Neural cell (in vitro differentiated cells): ENCODE measurements at regions not wholly inside any gene's neighbourhood (a gene's known extent, or its start where the extent isn't known, plus 50 kb on each side); places are given as distances from the start of the nearest gene placed in this dataset.

Source experiments
- H2AFZ ChIP-seq: fragments of 200-600, 300-800 bp; sonication (generic), shearing (Covaris generic); 2 replicates; pipeline ENCODE4 v1.6.0; 2014; ENCODE audit warnings: low read depth, mild to moderate bottlenecking, antibody characterized with exemption, low read length, moderate library complexity
- H3F3A ChIP-seq: fragments of 200-600 bp; shearing (Covaris generic); 2 replicates; pipeline ENCODE4 v1.6.1; 2016; ENCODE audit warnings: mild to moderate bottlenecking, moderate library complexity, mixed read lengths, antibody characterized with exemption, low read length; ENCODE audit not compliant: insufficient read depth, poor library complexity, severe bottlenecking
- H3K27ac ChIP-seq: fragments of 200-600, 300-800 bp; sonication (generic), shearing (Covaris generic); 2 replicates; pipeline ENCODE4 v1.5.1; 2014; ENCODE audit warnings: mild to moderate bottlenecking, low read length, moderate library complexity
- H3K27me3 ChIP-seq: fragments of 300-800, 200-600 bp; sonication (generic), shearing (Covaris generic); 2 replicates; pipeline ENCODE4 v1.6.0; 2014; ENCODE audit warnings: mild to moderate bottlenecking, low read depth, low read length, moderate library complexity; ENCODE audit not compliant: insufficient read depth
- H3K36me3 ChIP-seq: fragments of 300-800, 200-600 bp; sonication (generic), shearing (Covaris generic); 2 replicates; pipeline ENCODE4 v1.5.1; 2014; ENCODE audit warnings: mild to moderate bottlenecking, antibody characterized with exemption, low read length, moderate library complexity; ENCODE audit not compliant: insufficient read depth
- H3K4me2 ChIP-seq: fragments of 300-800, 200-600 bp; sonication (generic), shearing (Covaris generic); 2 replicates; pipeline ENCODE4 v1.6.0; 2014; ENCODE audit warnings: mild to moderate bottlenecking, low read length
- H3K4me3 ChIP-seq: fragments of 300-800, 200-600 bp; sonication (generic), shearing (Covaris generic); 2 replicates; pipeline ENCODE4 v1.5.1; 2014; ENCODE audit warnings: mild to moderate bottlenecking, low read length, moderate library complexity
- H3K79me2 ChIP-seq: fragments of 200-600 bp; shearing (Covaris generic); replicated peaks from 2 replicates; pipeline ENCODE4 v1.6.0; 2014; ENCODE audit warnings: mild to moderate bottlenecking, low read length, moderate library complexity; ENCODE audit not compliant: insufficient read depth
- H3K9ac ChIP-seq: fragments of 300-800, 200-600 bp; sonication (generic), shearing (Covaris generic); 2 replicates; pipeline ENCODE4 v1.6.1; 2016; ENCODE audit warnings: mild to moderate bottlenecking, low read length, mixed read lengths
- H3K9me2 ChIP-seq: fragments of 200-600 bp; shearing (Covaris generic); 2 replicates; pipeline ENCODE4 v1.6.1; 2016; ENCODE audit warnings: mild to moderate bottlenecking, low read length, mixed read lengths; ENCODE audit not compliant: insufficient read depth
- H3K9me3 ChIP-seq: fragments of 200-600, 300-800 bp; sonication (generic), shearing (Covaris generic); 2 replicates; pipeline ENCODE4 v1.6.1; 2016; ENCODE audit warnings: mild to moderate bottlenecking, mixed run types, low read length, moderate library complexity, mixed read lengths
- H4K20me1 ChIP-seq: fragments of 200-600 bp; shearing (Covaris generic); 2 replicates; pipeline ENCODE4 v1.6.1; 2016; ENCODE audit warnings: mild to moderate bottlenecking, mixed run types; ENCODE audit not compliant: insufficient read depth
- EP300 ChIP-seq: fragments of 450-650 bp; conservative IDR thresholded peaks from 2 replicates; pipeline ENCODE4 v1.6.1; 2014; ENCODE audit warnings: antibody characterized with exemption, mild to moderate bottlenecking, moderate library complexity; ENCODE audit not compliant: poor library complexity, severe bottlenecking
- EZH2 ChIP-seq: fragments of 200-600, 300-800 bp; shearing (Covaris generic), sonication (generic); IDR thresholded peaks from 2 replicates; pipeline ENCODE4 v1.6.1; 2014; ENCODE audit warnings: antibody characterized with exemption, low read length, borderline replicate concordance, mild to moderate bottlenecking; ENCODE audit not compliant: insufficient read depth, poor library complexity, severe bottlenecking
- MXI1 ChIP-seq: fragments of 450-650 bp; conservative IDR thresholded peaks from 2 replicates; pipeline ENCODE4 v1.6.1; 2014; ENCODE audit warnings: antibody characterized with exemption, mild to moderate bottlenecking; ENCODE audit not compliant: poor library complexity, severe bottlenecking
- POLR2AphosphoS5 ChIP-seq: IDR thresholded peaks from 2 replicates; pipeline ENCODE4 v1.6.1; 2012
- RAD21 ChIP-seq: fragments of 450-650 bp; conservative IDR thresholded peaks from 2 replicates; pipeline ENCODE4 v1.6.1; 2014; ENCODE audit warnings: antibody characterized with exemption, mild to moderate bottlenecking, moderate library complexity
- SMC3 ChIP-seq: fragments of 450-650 bp; conservative IDR thresholded peaks from 2 replicates; pipeline ENCODE4 v1.6.1; 2014; ENCODE audit warnings: antibody characterized with exemption, mild to moderate bottlenecking, moderate library complexity; ENCODE audit not compliant: poor library complexity
- TAF1 ChIP-seq: IDR thresholded peaks from 2 replicates; pipeline ENCODE4 v1.6.1; 2012; ENCODE audit warnings: low read depth
- TF ChIP-seq, protein P1 (sequence below): IDR thresholded peaks from 2 replicates; pipeline ENCODE4 v1.6.1; 2012; ENCODE audit warnings: borderline replicate concordance
- TF ChIP-seq, protein P2 (sequence below): fragments of 450-650 bp; IDR thresholded peaks from 2 replicates; pipeline ENCODE4 v1.5.1; 2014; ENCODE audit warnings: antibody characterized with exemption, mild to moderate bottlenecking, moderate library complexity; ENCODE audit not compliant: poor library complexity, severe bottlenecking

DNA sequence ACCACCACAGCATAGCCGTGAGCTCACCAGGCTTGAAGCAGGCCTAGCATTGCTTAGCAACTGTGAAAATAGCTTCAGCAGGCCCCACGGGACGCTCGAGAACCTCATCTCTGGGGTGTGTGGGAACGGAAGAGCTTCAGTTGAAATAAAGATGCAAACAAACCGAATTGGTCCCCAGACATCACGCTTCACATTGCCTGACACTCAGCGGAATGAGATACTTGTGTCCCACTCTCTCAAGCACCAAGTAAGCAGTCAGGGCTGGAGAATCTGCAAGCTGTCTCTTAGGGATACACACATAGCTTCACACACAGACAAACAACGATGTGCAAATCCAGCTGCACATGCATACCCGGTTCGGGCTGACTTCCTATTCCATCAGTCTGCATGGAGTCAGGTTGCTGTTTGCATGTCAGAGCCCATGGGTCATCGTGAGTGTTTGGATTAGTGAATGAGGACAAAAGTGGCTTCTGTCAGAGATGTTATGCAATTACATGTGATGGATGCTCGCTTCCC lies 205.7 kb downstream of the SNX19 start:
- H3K9ac ChIP-seq, result no peak overlapping the region
- H3K4me2 ChIP-seq, result no peak overlapping the region
- no peaks in the 10 kb centered on the region for H3F3A ChIP-seq
- no peaks in the 10 kb centered on the region for H3K36me3 ChIP-seq
- H3K9me3 ChIP-seq, result no peaks in the 10 kb centered on the region
- no peaks in the 10 kb centered on the region for H3K9me2 ChIP-seq
- no peaks in the 10 kb centered on the region for H4K20me1 ChIP-seq
- H3K79me2 ChIP-seq, result no peaks in the 10 kb centered on the region
- no peak overlapping the region for H2AFZ ChIP-seq
- H3K27me3 ChIP-seq, result no peaks in the 10 kb centered on the region
- H3K4me3 ChIP-seq, result no peak overlapping the region
- TF ChIP-seq RAD21 (no peak), EP300 (no peak), SMC3 (no peak), TAF1 (no peak), MXI1 (no peak)
- TF ChIP-seq, protein P1, sequence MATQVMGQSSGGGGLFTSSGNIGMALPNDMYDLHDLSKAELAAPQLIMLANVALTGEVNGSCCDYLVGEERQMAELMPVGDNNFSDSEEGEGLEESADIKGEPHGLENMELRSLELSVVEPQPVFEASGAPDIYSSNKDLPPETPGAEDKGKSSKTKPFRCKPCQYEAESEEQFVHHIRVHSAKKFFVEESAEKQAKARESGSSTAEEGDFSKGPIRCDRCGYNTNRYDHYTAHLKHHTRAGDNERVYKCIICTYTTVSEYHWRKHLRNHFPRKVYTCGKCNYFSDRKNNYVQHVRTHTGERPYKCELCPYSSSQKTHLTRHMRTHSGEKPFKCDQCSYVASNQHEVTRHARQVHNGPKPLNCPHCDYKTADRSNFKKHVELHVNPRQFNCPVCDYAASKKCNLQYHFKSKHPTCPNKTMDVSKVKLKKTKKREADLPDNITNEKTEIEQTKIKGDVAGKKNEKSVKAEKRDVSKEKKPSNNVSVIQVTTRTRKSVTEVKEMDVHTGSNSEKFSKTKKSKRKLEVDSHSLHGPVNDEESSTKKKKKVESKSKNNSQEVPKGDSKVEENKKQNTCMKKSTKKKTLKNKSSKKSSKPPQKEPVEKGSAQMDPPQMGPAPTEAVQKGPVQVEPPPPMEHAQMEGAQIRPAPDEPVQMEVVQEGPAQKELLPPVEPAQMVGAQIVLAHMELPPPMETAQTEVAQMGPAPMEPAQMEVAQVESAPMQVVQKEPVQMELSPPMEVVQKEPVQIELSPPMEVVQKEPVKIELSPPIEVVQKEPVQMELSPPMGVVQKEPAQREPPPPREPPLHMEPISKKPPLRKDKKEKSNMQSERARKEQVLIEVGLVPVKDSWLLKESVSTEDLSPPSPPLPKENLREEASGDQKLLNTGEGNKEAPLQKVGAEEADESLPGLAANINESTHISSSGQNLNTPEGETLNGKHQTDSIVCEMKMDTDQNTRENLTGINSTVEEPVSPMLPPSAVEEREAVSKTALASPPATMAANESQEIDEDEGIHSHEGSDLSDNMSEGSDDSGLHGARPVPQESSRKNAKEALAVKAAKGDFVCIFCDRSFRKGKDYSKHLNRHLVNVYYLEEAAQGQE, result no peak
- no peak overlapping the region for H3K27ac ChIP-seq

DNA sequence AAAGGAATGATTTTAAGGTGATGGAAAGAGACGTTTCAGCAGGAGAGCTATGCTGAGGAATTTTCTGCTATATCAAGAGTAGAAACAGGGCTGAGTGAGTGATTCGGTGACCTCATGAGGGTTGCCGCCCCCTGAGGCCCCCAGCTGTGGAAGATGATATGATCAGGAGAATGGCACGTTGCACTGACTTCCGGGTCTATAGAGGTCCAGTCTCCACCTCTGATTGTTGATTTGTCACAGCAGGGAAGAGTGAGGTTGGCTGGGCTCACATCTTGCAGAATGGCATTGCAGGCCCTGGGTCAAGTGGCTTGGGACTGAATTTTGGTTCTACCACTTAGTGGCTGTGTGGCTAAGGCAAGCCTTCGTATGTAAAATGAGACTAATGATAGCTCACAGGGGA lies 205.1 kb downstream of the SNX19 start:
- Histone ChIP-seq H3K4me2 (no peak overlapping the region), H3K36me3 (no peaks in the 10 kb centered on the region)

More for the DNA sequence above, 205.1 kb downstream of the SNX19 start:
- Histone ChIP-seq H3K27me3 (no peaks in the 10 kb centered on the region), H3K79me2 (no peaks in the 10 kb centered on the region), H3F3A (no peaks in the 10 kb centered on the region), H3K9me3 (no peaks in the 10 kb centered on the region), H3K9ac (no peak overlapping the region), H2AFZ (no peak overlapping the region), H3K9me2 (no peaks in the 10 kb centered on the region), H3K4me3 (no peak overlapping the region), H3K27ac (no peak overlapping the region), H4K20me1 (no peaks in the 10 kb centered on the region)
- TF ChIP-seq TAF1 (no peak), EP300 (no peak), SMC3 (no peak), EZH2 (no peak), POLR2AphosphoS5 (no peak), RAD21 (no peak), MXI1 (no peak)
- TF ChIP-seq, protein P2, sequence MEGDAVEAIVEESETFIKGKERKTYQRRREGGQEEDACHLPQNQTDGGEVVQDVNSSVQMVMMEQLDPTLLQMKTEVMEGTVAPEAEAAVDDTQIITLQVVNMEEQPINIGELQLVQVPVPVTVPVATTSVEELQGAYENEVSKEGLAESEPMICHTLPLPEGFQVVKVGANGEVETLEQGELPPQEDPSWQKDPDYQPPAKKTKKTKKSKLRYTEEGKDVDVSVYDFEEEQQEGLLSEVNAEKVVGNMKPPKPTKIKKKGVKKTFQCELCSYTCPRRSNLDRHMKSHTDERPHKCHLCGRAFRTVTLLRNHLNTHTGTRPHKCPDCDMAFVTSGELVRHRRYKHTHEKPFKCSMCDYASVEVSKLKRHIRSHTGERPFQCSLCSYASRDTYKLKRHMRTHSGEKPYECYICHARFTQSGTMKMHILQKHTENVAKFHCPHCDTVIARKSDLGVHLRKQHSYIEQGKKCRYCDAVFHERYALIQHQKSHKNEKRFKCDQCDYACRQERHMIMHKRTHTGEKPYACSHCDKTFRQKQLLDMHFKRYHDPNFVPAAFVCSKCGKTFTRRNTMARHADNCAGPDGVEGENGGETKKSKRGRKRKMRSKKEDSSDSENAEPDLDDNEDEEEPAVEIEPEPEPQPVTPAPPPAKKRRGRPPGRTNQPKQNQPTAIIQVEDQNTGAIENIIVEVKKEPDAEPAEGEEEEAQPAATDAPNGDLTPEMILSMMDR, result no peak
- TF ChIP-seq, protein P1, result no peak
